H1 (cell line): ENCODE measurements at regions not wholly inside any gene's neighbourhood (a gene's known extent, or its start where the extent isn't known, plus 50 kb on each side); places are given as distances from the start of the nearest gene placed in this dataset.

Experiments
- CHD7 ChIP-seq: fragments of 300-600 bp; sonication (generic); IDR thresholded peaks from 2 replicates; pipeline ENCODE4 v1.7.1; 2012; ENCODE audit warnings: low read length, moderate library complexity, mild to moderate bottlenecking, inconsistent platforms; ENCODE audit not compliant: insufficient replicate concordance
- E2F6 ChIP-seq: IDR thresholded peaks from 2 replicates; pipeline ENCODE4 v1.6.1; 2012; ENCODE audit warnings: inconsistent platforms
- EGR1 ChIP-seq: IDR thresholded peaks from 2 replicates; pipeline ENCODE4 v1.6.1; 2011; ENCODE audit warnings: low read depth, low read length, borderline replicate concordance
- GTF2F1 ChIP-seq: IDR thresholded peaks from 2 replicates; pipeline ENCODE4 v1.6.1; 2012; ENCODE audit warnings: low read depth, low read length, improper control_type of control experiment, borderline replicate concordance
- JUND ChIP-seq: IDR thresholded peaks from 2 replicates; pipeline ENCODE4 v1.6.1; 2011; ENCODE audit warnings: mild to moderate bottlenecking, improper control_type of control experiment, low read length
- KDM1A ChIP-seq: fragments of 200-600, 300-600 bp; sonication (generic); IDR thresholded peaks from 2 replicates; pipeline ENCODE4 v1.7.1; 2016; ENCODE audit warnings: mild to moderate bottlenecking, low read length, borderline replicate concordance
- NRF1 ChIP-seq: IDR thresholded peaks from 2 replicates; pipeline ENCODE4 v1.6.1; 2011; ENCODE audit warnings: mild to moderate bottlenecking, low read depth, low read length, improper control_type of control experiment
- PHF8 ChIP-seq: fragments of 200-600 bp; sonication (generic); conservative IDR thresholded peaks from 2 replicates; pipeline ENCODE4 v1.7.1; 2012; ENCODE audit warnings: low read depth, mild to moderate bottlenecking, inconsistent platforms, low read length, moderate library complexity
- RBBP5 ChIP-seq: IDR thresholded peaks from 2 replicates; pipeline ENCODE4 v1.7.1; 2012; ENCODE audit warnings: low read depth, mild to moderate bottlenecking, inconsistent platforms, low read length, moderate library complexity, borderline replicate concordance
- TAF1 ChIP-seq: IDR thresholded peaks from 2 replicates; pipeline ENCODE4 v1.6.1; 2011; ENCODE audit warnings: mild to moderate bottlenecking, low read depth, low read length

GRCh38 chr14:66072190-66073084 lies 413.7 kb upstream of the CCDC196 start (continued):
- TF ChIP-seq CHD7: no peak
- TF ChIP-seq EGR1: no peak
- TF ChIP-seq KDM1A: no peak
- TF ChIP-seq JUND: no peak
- TF ChIP-seq GTF2F1: no peak
- TF ChIP-seq PHF8: no peak
- TF ChIP-seq E2F6: no peak
- no peak for TF ChIP-seq TAF1
- no peak for TF ChIP-seq RBBP5
- no peak for TF ChIP-seq NRF1
